Endothelial cell of umbilical vein (primary cell): ENCODE measurements at regions not wholly inside any gene's neighbourhood (a gene's known extent, or its start where the extent isn't known, plus 50 kb on each side); places are given as distances from the start of the nearest gene placed in this dataset.

Experiments
- CTCF ChIP-seq, 2 donors: IDR thresholded peaks; 1 replicate in 1 of 2; 2 replicates in 1 of 2; pipeline ENCODE4 v1.5.1; 2011; ENCODE audit warnings: low read length in 2 of 2, mild to moderate bottlenecking in 2 of 2, moderate library complexity in 2 of 2, control low read depth in 1 of 2, inconsistent platforms in 1 of 2, low read depth in 1 of 2; ENCODE audit not compliant: insufficient read depth in 1 of 2; ENCODE audit errors: extremely low read depth in 1 of 2
- EZH2 ChIP-seq: IDR thresholded peaks from 2 replicates; pipeline ENCODE4 v1.6.1; 2012; ENCODE audit warnings: borderline replicate concordance, low read depth, mild to moderate bottlenecking, moderate library complexity, low read length, inconsistent platforms; ENCODE audit not compliant: severe bottlenecking
- FOS ChIP-seq: IDR thresholded peaks from 2 replicates; pipeline ENCODE4 v1.6.1; 2011; ENCODE audit warnings: mild to moderate bottlenecking, low read length, moderate library complexity, borderline replicate concordance; ENCODE audit not compliant: insufficient read depth
- GATA2 ChIP-seq: IDR thresholded peaks from 2 replicates; pipeline ENCODE4 v1.7.0; 2011; ENCODE audit warnings: low read depth, mild to moderate bottlenecking, moderate library complexity, mixed read lengths, low read length; ENCODE audit not compliant: insufficient read length, insufficient read depth
- JUN ChIP-seq: IDR thresholded peaks from 2 replicates; pipeline ENCODE4 v1.6.1; 2011; ENCODE audit warnings: borderline replicate concordance, low read depth; ENCODE audit not compliant: insufficient read length, insufficient read depth
- MAX ChIP-seq: IDR thresholded peaks from 2 replicates; pipeline ENCODE4 v1.6.1; 2011; ENCODE audit not compliant: insufficient read depth, insufficient read length
- MYC ChIP-seq: IDR thresholded peaks from one replicate; pipeline ENCODE4 v1.6.1; 2011; ENCODE audit warnings: mild to moderate bottlenecking, low read depth, low read length
- POLR2A ChIP-seq: IDR thresholded peaks from 2 replicates; pipeline ENCODE4 v1.6.1; 2012; ENCODE audit warnings: low read depth, mild to moderate bottlenecking, control low read depth, low read length
- POLR2AphosphoS5 ChIP-seq: IDR thresholded peaks from 2 replicates; pipeline ENCODE4 v1.6.1; 2012; ENCODE audit warnings: low read depth, mild to moderate bottlenecking, control low read depth, low read length, moderate library complexity; ENCODE audit not compliant: insufficient read depth

GRCh38 chr10:64505501-64505900 is 984.3 kb downstream of the REEP3 start:
- TF ChIP-seq CTCF (IDR thresholded peaks at IDR 0.05; ENCODE audit: extremely low read depth in 1 of 2, insufficient read depth in 1 of 2, low read depth in 1 of 2, low read length in 2 of 2) (no peak), POLR2A (no peak), MYC (no peak), EZH2 (no peak), POLR2AphosphoS5 (no peak), JUN (no peak), MAX (no peak), FOS (no peak), GATA2 (no peak)
